Right atrium auricular region (tissue), 2 donors: ENCODE measurements at regions not wholly inside any gene's neighbourhood (a gene's known extent, or its start where the extent isn't known, plus 50 kb on each side); places are given as distances from the start of the nearest gene placed in this dataset.

Experiments
- DNase-seq: peaks from one replicate; pipeline ENCODE4 v3.0.0-alpha.2; 2019; ENCODE audit warnings: low spot score
- H3K27ac ChIP-seq, 2 donors: fragments of 200-600 bp; sonication (generic); 1 replicate in 1 of 2; 2 replicates in 1 of 2; pipeline ENCODE4 v1.5.1; 2016 to 2019
- H3K27me3 ChIP-seq, 2 donors: fragments of 200-600 bp; sonication (generic); one replicate each; pipeline versions ENCODE4 v1.5.1 to v1.6.0; 2017 to 2019
- H3K36me3 ChIP-seq: fragments of 200-600 bp; sonication (generic); one replicate; pipeline ENCODE4 v1.5.1; 2016
- H3K4me1 ChIP-seq, 2 donors: fragments of 200-600 bp; sonication (generic); one replicate each; pipeline versions ENCODE4 v1.5.1 to v1.6.0; 2017 to 2019
- H3K4me3 ChIP-seq, 2 donors: fragments of 200-600 bp; sonication (generic); 1 replicate in 1 of 2; 2 replicates in 1 of 2; pipeline ENCODE4 v1.5.1; 2017 to 2019; ENCODE audit warnings: mild to moderate bottlenecking in 1 of 2, moderate library complexity in 1 of 2
- H3K9me3 ChIP-seq, 2 donors: fragments of 200-600 bp; sonication (generic); one replicate each; pipeline ENCODE4 v1.5.1; 2019
- CTCF ChIP-seq, 2 donors: fragments of 200-600 bp; sonication (generic); IDR thresholded peaks; one replicate each; pipeline ENCODE4 v1.5.1; 2019; ENCODE audit warnings: antibody characterized with exemption in 2 of 2

DNA sequence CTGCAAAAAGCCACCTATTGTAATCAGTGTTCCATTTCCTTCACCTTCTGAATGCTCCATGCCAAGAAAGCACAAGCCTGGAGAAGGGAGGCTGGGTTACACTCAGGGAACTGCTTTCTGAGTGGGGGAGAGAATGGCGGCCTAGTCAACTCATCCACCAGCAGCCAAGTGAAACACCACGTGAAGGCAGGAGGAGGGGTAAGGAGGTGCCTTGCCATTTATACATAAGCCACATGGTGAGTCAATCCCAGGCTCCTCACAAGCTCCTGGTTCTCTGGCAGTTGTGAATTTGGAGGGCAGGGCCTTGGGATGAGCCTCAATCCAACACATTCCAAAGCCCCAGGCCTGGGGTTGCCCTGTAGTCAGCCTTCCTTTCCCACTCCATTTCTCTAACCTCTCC is 149.4 kb downstream of the CD24 start:
- H3K4me3 ChIP-seq, result no peak overlapping the region
- H3K9me3 ChIP-seq, result no peaks in the 10 kb centered on the region
- no peaks in the 10 kb centered on the region for H3K4me1 ChIP-seq
- no peak overlapping the region for H3K27ac ChIP-seq
- DNase-seq, result no peak
- TF ChIP-seq CTCF (IDR thresholded peaks at IDR 0.05), result no peak
- H3K27me3 ChIP-seq, result no peaks in the 10 kb centered on the region
- no peaks in the 10 kb centered on the region for H3K36me3 ChIP-seq

DNA sequence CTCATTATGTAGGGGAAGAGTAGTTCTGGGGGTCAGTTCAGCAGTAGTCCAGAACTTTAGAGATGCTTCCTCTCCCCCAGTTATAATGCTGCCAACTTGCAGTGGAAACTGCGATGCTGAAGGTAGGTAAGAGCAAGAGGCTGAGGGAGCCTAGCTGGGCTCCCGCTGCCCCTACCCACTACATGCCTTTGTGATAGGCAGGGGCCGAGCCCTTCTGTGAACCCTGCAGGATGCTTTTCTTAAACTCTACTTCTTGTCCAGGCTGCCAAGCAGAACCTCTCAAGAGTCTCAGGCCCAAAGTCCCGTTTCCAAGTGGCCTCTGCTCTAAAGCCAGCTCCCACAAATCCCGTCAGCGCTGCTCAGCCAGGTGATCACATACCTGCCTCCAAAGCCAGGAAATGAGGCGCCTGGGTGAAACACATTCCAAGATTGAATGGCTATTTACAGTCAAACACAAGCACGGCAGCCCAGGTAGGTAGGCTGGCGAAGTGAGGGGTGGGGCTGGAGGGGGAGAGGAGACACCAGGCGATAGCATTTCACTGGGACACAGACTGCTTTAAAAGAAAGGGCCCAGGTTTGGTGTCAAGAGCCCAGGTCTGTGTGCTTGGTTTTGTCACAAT is 150.7 kb downstream of the CD24 start:
- TF ChIP-seq CTCF (IDR thresholded peaks at IDR 0.05), result no peak
- Histone ChIP-seq H3K9me3 (no peaks in the 10 kb centered on the region), H3K36me3 (no peaks in the 10 kb centered on the region), H3K4me3 (no peak overlapping the region), H3K27me3 (no peaks in the 10 kb centered on the region), H3K27ac (no peak overlapping the region), H3K4me1 (no peaks in the 10 kb centered on the region)
- DNase-seq, result no peak

- Histone ChIP-seq H3K4me1 (no peaks in the 10 kb centered on the region), H3K9me3 (no peaks in the 10 kb centered on the region), H3K36me3 (no peaks in the 10 kb centered on the region), H3K4me3 (no peak overlapping the region), H3K27ac (no peak overlapping the region), H3K27me3 (no peaks in the 10 kb centered on the region)
- no peak for DNase-seq
- TF ChIP-seq CTCF (IDR thresholded peaks at IDR 0.05), result no peak
Measured at GRCh38 chr6:106823058-106823457, 151.5 kb downstream of the CD24 start.

- TF ChIP-seq CTCF (IDR thresholded peaks at IDR 0.05), result no peak
- H3K9me3 ChIP-seq, result no peaks in the 10 kb centered on the region
- H3K4me1 ChIP-seq, result no peaks in the 10 kb centered on the region
- no peak overlapping the region for H3K27ac ChIP-seq
- no peaks in the 10 kb centered on the region for H3K27me3 ChIP-seq
- no peak overlapping the region for H3K4me3 ChIP-seq
- H3K36me3 ChIP-seq, result no peaks in the 10 kb centered on the region
- no peak for DNase-seq
Measured at GRCh38 chr6:106820412-106820852, 154.1 kb downstream of the CD24 start.

- peaks cover 7 to 64% of the 10 kb centered on the region in 2 donors for H3K9me3 ChIP-seq
- H3K4me3 ChIP-seq, result no peak overlapping the region
Measured at GRCh38 chr6:106811088-106811686, 163.3 kb downstream of the CD24 start.

More at GRCh38 chr6:106811088-106811686, 163.3 kb downstream of the CD24 start:
- H3K27ac ChIP-seq, result no peak overlapping the region
- no peaks in the 10 kb centered on the region for H3K36me3 ChIP-seq
- H3K4me1 ChIP-seq, result no peaks in the 10 kb centered on the region
- no peak for DNase-seq
- H3K27me3 ChIP-seq, result no peaks in the 10 kb centered on the region
- TF ChIP-seq CTCF (IDR thresholded peaks at IDR 0.05), result no peak
